HG03354 (cell line): ENCODE measurements at regions not wholly inside any gene's neighbourhood (a gene's known extent, or its start where the extent isn't known, plus 50 kb on each side); places are given as distances from the start of the nearest gene placed in this dataset.

Experiments
- ATAC-seq: cut with Tn5 transposase; IDR thresholded peaks from one replicate; pipeline ENCODE4 v1.9.1; 2021; ENCODE audit warnings: mild to moderate bottlenecking; ENCODE audit not compliant: unreplicated experiment, poor library complexity, severe bottlenecking

DNA sequence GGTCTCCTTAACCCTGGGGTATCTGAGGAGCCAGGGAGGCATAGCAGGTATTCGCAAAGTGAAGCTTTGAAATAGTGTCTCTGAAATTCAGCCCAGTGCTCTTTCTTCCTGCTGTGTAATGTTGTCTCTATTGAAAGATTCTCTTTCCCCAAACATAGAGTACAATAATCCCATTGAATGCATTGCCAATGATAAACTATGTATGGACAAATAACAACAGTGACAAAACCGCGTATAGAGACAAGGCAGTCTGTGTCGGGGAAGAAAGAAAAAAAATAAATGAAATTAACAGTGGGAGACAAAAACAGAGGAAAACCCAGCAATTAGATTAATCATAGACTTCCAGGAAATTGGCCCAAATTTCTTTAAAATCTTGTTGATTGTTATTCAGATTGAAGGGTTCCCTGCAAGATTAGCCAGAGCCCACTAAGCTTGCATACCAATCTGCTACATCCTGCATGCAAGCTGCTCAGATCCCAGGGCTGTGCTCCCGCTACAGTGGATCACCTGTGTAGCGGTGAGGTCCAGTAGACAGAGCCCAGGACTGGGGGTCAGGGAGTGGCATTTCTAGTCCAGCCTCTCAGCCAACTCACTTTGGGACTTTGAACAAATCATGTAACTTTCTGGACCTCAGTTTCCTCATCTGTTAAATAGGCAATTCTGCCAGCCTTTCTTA, 492.8 kb downstream of the INSC start:
- no peak for ATAC-seq

DNA sequence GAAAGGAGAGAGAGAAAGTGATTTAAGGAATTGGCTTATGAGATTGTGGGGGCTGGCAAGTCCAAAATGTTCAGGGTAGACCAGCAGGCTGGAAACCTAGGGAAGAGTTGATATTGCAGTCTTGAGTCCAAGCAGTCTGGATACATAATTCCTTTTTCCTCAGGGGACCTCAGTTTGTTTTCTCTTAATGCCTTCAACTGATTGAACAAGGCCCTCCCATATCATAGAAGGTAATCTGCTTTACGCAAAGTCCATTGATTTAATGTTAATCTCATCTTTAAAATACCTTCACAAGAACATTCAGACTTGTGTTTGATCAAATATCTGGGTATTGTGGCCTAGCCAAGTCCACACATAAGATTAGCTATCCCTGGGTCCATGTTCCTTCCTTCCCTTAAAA, 494.7 kb downstream of the INSC start:
- ATAC-seq, result no peak

DNA sequence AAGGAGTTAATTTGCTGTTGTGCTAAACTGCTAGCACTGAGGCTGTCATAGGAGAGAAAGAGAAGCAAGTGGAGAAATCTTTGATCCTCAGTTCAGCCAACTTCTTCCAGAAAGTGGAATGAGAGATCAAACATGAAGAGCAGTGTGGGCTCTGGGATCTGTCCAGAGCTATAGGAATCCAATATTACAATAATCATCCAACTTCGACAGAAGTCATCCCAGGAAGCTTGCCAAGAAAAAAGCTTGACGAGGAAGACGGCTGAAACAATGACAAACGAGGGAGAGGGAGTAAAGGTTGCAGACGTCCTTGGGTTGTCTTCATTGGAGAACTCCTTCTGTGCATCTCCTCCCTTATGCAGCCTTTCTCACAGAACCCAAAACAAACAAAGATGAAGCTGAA, 496.2 kb downstream of the INSC start:
- no peak for ATAC-seq

DNA sequence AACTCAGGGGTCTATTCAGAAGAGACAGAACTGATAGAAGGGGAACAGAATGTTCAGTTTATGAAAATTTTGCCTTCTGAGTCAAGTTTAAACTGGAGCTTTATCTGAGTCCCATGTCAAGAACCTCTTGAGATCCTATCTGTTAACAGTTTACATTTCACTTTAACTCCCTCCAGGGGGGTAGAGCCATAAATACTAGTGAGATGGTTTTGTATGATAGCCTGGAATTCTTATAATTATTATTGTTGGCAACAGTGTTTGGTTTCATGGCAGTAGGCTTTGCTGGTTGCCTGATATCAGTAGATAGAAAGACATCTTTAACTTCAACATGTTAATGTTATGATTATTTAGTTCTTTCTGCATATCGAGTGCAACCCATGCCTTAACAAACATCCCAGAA, 498.5 kb downstream of the INSC start:
- ATAC-seq, result no peak

DNA sequence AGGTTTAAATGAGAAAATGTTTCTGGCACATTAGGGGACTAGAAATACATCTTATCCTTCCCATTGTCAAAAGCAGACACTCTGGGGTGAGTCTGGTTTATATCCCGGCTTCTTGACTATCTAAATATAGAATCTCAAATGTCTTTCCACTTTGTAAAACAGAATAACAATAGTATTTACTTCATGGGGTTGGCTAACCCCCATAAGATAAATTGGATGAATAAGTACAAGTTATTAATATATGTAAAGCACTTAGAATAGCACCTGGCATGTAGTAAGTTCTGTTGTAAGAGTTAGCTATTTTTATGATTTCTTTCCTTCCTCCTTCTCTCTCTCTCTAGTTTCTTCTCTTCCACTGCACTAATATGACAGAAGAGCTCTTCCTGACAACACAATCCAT, 499.1 kb downstream of the INSC start:
- no peak for ATAC-seq

DNA sequence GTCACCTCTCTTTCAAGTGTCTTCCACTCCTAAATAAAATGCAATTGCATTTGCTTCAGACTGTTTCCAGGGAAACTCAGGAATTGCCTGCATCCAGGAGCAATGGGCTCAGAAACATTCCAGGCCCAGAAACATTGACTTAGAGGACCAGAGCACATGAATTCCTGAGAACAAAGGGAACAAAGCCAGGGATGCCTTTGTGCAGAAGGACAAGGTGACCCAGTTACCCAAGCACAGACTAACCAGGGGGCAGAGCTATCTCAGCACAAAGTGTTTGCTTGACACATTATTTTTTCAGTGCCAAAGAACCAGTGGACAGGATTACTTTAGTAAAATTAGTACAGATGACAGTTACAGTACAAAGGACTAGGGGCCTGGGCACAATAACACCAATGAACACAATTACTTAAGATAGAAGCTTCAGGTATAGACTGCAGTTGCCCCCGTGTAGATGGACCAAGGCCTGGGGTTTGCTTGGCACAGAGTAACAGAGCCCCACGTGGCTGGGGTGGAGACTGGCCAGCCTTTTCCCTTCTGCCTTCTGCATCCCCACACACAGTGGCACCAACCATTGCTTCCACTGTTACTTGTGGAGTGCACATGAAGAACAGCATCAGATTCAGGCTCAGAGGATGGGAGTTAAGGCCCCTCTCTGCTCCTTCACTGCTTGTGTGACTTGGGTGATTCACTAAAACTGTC, 500.8 kb downstream of the INSC start:
- ATAC-seq, result no peak

DNA sequence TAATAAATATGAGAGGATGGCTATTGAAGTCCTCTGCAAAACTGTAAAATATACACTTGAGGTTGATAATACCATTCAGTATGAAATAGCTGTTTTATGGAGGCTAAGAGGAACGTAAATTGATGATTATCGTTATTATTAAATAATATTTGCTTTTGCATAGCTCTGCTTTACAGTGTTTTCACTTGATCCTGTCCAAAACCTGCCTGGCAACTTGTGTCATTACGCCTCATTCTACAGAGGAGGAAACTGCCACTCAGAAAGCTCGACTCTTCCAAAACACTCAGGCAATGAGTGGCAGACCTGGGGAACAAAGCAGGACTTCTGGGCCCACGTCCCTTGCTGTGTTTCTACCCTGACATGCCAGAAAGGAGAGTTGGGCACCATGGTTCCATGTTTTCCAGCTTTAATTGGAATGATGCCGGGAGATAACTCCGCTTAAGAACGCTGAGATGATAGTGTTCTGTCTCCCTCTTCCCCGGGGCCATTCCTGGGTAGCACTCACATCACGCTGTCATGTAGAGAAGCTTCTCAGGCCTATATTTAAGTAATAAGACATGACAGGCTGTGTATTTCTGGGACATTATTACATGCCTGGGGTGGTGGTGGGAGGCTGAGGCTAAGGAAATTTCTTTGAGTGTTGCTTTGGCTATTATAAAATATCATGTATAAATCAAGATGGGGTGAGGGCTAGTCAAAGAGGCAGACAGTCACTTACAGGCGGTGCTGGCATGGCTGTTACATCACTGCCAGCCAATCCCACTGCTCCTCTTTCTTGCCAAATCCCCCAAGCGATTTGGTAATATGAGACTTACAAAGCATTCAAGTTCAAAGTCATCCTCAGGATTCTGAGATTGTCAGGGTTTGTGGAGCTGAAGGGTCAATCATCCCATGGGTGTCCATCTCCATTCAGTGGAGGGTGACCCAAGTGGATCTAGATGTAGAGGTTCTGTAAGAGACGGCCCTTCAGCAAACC, 501.7 kb downstream of the INSC start:
- ATAC-seq, result no peak

DNA sequence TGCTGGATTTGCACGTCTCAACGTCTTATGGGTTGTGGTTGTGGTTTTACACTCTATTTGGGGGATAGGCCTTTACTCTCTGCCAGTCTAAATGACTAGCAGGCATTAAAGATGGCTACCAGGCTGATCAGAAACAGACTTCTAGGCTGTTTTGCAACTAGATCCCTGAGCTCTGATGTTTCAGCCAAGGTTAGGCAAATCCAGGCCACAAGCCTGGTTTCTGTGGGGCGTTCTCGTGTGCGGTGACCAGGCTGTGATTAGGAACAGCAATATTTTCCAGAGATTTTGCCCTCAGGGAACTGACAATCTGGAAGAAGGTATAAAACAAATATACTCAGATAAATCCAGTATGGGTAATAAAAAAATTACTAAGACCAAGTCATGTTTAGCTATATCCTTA, 502.4 kb downstream of the INSC start:
- ATAC-seq, result no peak

DNA sequence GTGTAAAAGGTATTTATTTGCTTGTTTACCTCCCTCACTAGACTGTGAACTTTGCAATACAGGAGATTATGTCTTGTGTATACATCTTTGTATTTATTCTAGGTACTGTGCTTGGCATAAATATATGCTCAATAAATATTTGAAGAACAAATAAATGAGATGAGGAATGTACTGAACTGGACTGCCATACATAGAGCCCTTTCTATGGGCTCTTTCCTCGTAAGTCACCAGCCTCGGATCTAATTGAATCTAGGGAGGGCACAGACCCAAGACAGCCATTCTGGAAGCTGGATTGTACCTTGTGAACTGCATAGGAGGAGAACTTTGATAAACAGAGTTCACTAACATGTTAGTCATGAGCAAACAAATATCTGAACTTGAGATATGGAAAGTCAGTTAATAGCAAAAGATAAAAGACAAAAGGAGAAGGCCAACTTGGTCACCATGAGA, 503.9 kb downstream of the INSC start:
- no peak for ATAC-seq

DNA sequence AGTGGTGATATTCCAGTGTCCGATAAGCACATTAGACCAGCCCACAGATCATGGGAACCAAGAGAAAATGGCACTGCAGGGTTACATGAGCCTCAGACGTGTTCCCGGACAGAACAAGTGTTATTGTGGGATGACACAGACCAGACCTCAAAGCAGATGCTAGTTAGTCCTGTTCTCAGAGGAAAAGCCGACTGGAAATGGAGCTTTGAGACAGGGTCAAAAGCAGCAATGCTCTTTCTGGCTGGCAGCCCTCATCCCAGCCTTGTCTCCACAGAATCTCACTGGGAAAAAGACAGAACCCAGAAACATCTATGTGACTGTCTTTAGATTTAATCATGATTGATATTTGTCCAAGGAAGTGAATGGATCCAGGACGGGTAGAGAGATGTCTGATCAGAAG, 506.8 kb downstream of the INSC start:
- ATAC-seq, result no peak

DNA sequence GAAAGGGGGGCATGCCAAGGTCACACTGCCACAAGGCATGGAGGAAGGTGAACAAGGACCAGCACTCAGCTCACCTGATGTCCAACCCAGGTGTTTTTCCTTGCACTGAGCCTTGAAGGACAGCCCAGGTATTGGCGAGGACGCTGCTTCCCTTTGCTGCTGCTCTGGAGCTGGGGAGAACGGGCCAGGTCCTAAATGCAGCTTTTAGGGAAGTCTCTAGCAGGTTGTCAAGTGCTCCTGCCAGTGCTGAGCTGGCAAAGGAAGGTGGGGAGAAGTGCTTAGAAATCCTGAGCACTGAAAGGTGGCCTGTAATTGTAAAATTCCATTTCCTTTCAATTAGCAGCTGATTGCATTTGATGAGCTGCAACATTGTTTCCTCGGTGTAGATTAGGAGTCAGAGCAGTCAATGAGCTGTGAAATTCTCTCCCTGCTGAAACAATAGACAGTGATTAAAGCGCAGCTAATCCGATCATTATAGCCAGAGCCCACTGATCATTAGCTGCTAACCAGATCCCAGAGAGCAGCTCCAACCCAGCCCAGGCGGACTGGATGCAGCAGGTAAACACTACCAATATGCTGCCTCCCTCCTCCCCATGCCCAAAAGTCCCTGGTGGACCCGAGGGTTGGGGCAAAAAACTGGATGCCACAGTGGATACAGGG, 507.6 kb downstream of the INSC start:
- ATAC-seq, result no peak

DNA sequence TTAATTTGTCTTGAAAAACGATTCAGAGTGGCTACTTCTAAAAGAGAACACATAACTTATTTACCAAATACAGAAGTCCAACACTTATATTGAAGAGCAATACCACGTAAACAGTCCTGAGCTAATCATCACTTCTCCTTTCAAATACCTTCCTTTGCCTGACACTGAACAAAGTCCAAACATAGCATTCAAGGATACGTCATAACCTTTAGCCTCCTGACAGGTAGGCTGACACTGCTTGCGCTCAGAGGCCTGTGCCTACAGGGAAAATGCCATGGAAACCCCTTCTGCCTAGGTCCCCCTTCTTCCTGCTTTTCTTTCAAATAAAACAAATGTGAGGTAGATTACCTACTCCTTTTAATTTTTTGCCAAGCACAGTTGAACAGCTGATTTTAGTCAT, 510.0 kb downstream of the INSC start:
- ATAC-seq, result no peak

DNA sequence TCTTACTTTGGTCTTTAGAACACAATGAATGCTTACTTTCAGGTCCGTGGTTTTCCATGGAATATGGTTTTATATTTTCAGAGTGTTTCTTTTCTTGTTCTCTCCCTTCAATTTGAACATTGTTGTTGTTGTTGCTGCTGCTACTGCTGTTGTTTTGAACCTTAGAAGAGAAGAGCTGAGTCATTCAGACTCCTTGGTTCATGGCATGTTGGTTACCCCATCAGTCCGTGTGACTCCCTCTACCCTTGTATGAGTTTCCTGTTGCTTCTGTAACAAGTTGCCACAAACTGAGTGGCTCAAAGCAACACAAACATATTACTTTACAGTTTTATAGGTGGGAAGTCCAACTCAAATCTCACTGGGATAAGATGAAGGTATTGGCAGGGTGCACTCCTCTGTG, 511.0 kb downstream of the INSC start:
- no peak for ATAC-seq

DNA sequence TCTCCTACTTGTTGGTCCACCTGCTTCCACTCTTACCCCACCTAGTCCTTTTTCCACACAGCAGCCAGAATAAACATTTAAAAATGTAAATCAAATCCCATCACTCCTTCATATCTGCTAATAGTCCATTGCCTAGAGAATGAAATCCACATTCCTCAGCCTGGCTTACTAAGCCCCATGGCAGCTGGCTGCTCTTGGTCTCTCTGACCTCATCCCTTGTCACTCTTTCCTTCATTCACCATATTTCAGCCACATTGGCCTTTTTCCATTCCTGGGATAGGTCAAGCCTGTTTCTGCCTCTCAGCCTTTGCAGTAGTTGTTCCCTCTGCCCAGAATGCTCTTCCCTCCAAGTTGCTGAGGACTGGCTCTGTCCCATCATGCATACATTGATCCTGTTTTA, 512.8 kb downstream of the INSC start:
- ATAC-seq, result no peak

DNA sequence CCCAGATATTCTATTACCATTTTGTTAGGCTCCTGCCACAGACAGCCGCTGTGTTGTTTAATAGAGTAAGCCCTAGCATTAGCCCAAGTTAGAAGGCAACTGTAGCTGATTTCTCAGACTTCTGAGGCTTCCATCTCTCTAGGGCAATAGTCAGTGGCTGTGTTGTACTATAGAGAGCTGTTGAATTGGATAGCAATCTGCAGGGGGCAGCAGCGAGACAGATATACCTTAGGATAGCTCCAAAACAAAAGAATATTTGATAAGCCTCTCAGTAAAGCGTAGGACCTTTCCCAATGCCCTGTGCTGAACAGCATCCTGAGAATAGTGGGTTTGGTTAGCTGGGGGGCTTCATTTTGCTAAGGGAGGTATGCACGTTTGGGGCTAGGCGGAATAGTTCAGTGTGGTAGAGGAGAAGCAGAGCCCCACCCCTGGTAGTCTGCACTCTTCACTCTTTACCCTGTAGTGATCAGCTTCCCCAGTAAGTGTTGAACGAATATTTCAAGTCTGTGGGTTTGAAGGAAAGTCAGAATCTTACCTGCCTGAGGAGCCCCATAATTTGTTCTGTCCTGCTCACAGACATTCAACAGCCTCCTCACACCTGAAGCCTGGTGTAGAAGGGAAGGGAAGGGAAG, 515.1 kb downstream of the INSC start:
- ATAC-seq, result no peak

DNA sequence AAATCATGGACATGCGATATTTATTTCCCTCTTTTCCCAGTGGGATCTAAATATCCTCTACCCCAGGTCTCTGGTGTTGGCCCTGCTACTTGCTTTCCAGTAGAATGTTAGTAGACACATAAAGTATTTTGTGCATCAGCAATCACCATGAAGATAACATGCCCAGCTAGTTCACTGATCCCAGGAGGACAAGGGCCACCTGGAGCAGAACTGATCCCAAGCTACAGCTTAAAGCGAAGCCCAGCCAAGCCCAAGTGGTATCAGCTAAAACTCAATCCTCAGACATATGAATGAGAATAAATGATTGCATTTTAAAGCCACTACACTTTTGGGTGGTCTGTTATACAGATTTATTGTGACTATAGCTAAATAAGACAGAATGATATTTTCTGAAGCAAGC, 516.2 kb downstream of the INSC start:
- no peak for ATAC-seq

DNA sequence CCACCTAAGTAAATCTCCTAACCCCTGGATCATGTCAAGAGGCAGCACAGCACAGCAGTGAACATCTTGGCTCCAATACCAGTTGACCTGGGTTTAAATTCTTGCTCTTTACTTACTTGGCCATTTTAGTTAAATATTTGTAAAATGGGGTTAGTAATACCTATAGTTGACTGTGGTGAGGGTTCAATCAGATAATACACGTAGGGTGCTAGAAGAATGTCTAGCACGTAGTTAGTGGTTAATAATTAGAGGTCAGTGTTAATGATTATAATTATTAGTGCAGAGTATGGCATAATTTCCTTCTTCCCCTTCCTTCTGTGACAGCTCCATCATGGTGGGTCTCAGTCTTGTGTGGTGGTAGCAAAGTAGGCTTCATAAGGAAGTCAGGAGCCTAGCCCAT, 520.8 kb downstream of the INSC start:
- peak; percentile 67 for ATAC-seq

DNA sequence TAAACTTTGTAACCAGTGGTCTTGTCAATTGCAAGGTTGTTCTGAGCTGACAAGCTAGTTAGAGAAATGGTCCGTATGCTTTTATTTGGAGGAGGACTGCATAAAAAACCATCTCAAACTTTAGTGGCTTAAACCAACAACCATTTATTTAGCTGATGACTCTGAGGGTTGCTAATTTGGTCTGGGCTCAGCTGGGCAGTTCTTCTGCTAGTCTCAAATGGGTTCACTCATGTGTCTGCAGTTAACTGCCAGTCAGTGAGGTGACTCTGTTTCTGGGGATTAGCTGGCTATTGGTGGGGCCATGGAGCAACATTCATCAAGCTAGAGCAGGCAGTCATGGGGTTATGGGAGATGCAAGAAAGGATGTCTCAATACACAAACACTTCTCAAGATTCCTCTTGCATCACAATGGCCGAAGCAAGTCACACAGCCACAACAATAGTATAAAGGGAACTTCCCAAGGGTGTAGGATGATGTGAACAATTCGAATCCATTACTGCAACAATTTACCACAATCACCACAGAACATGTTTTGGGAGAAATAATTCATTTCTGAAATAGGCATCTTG, 521.9 kb downstream of the INSC start:
- ATAC-seq, result no peak

DNA sequence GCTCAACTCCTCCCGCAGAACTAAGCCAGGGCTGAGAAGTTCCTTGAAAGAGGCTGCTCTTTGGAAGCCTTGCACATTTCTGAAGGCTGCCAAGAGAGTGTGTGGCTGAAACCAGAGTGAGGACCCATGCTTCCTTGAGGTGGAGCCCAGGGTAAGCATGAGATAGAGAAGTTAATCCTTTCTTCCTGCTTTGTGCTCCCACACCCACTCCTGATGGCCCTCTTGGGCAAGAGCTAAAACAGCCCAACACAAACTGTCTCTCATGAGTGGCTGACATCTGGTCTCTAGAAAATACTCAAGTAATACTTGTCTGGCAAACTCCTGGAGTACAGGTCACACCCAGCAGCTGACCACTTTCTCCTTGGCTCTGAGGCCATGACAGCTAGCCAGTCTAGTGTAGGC, 523.7 kb downstream of the INSC start:
- ATAC-seq, result no peak
